ENCODE measurements at regions not wholly inside any gene's neighbourhood (a gene's known extent, or its start where the extent isn't known, plus 50 kb on each side); places are given as distances from the start of the nearest gene placed in this dataset.

- DNase-seq: no peak
Measured at GRCh38 chr18:30514059-30514458, 528.5 kb downstream of the DSC3 start.

DNA sequence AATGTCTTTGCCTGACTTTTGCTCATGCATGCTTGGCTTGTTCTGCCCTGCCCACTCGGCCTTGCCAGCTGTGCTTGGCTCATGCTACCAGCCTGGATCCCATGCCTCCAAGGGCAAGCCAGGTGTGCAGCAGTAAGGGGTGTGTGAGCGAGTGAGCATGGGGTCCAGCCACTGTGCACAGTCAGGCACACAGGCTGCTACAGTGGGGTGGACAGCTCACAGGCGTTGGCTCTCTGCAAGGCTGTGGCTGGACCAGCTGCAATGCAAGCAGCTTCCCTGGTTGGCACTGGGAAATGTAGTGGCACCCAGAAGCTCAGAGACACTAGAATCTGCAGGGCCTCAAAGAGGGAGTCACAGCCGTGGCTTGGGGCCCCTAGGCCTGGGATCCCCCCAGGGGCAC lies 529.7 kb downstream of the DSC3 start:
- DNase-seq: no peak

- DNase-seq: no peak
Measured at GRCh38 chr18:30510882-30511281, 531.7 kb downstream of the DSC3 start.

GRCh38 chr18:30501594-30501993 lies 540.9 kb downstream of the DSC3 start:
- DNase-seq: no peak

DNA sequence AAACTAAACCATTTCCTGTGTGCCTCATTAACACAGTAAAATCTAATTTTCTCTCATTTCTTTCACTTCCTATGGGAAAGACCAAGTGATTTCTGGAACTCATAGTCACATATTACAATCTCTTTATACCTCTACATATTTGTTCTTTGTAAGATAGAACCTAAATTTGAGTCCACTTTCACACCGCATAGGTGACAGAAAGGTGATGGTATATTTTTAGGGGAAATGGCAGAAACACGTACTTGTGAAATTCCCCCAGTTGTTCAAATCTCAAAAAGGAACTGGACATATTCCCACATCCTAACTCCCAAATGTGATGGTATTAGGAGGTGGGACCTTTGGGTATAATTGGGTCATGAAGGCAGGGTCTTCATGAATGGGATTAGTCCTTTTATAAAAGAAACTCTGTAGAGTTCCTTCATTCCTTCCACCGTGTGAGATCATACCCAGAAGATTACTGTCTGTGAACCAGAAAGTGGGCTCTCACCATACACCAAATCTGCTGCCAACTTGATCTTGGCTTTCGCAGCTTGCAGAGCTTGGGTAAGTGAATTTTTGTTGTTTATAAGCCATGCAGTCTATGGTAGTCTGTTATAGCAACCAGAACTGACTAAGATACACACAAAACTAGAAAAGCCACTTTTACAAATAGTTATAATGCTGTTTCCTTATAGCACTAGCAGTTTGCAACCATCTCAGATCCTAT lies 542.1 kb downstream of the DSC3 start:
- no peak for DNase-seq

GRCh38 chr18:30499721-30500120 lies 542.8 kb downstream of the DSC3 start:
- no peak for DNase-seq

GRCh38 chr18:30492552-30493129 lies 549.9 kb downstream of the DSC3 start:
- DNase-seq: no peak

- DNase-seq: no peak
Measured at GRCh38 chr18:30491815-30492551, 550.6 kb downstream of the DSC3 start.

GRCh38 chr18:30489890-30490643 lies 552.5 kb downstream of the DSC3 start:
- DNase-seq: no peak

DNA sequence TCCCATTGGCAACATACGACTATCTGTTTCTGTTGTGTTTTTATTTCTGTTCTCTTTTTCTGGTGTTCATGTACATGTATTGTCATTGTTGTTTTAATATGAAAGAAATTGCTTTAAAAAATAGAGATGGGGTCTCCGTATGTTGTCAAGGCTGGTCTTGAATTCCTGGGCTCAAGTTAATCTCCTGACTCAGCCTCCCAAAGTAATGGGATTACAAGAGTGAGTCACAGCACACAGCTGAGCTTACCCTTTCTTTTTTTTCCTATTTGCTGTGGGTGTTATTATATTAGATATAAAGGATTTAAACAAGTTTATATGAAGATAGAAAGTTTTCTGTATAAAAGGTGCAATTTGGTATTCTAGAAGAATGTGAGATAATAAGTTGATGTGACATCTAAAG lies 554.6 kb downstream of the DSC3 start:
- DNase-seq: no peak

DNA sequence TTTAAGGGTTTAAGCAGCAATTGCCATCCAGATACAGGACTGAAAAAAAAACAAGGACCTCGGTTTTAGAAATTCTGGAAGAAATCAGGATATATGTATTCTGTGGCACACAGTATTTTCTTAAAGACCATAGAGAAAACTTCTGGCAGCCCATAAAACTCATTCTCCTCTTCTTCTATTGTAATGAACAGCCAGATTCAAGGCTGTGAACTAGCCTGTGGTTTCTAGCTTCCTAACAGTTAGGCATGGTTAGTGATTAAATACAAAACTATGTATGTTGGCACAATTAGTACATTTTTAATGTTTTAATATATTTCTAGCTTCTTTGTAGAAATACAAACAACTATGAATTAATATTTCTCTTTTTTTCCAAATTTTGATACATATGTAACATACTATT lies 555.7 kb downstream of the DSC3 start:
- no peak for DNase-seq

GRCh38 chr18:30485078-30485477 lies 557.5 kb downstream of the DSC3 start:
- no peak for DNase-seq

DNA sequence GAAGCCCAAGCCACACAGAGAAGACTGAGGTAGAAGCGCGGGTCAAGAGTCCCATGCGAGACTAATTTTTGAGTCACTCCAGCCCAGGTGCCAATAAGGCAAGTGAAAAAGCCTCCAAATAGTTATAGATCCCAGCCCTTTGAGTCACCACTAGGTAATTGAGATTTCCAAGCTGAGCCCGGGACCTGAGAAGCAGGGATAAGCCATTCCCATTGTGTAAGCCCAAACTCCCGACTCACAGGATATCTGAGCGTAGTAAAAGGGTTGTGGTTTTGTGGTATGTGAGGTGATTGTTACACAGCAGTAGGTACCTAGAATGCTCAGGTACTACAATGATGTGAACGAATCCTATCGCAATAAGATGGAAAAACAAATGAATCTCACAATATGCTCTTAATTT lies 560.7 kb downstream of the DSC3 start:
- no peak for DNase-seq

- DNase-seq: no peak
Measured at GRCh38 chr18:30469091-30469490, 573.5 kb downstream of the DSC3 start.

DNA sequence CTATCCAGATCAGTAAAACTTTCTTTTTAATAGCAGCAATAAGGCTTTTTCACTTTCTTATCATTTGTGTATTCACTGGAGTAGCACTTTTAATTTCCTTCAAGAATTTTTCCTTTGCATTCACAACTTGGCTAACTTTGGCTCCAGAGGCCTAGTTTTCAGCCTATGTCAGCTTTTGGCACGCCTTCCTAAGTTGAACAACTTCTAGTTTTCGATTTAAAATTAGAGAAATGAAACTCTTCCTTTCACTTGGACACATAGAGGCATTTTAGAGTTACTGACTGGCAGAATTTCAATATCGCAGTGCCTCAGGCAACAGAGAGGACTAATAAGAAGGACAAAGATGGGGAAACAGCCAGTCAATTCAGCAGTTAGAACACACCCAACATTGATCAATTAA lies 577.4 kb downstream of the DSC3 start:
- DNase-seq: no peak

DNA sequence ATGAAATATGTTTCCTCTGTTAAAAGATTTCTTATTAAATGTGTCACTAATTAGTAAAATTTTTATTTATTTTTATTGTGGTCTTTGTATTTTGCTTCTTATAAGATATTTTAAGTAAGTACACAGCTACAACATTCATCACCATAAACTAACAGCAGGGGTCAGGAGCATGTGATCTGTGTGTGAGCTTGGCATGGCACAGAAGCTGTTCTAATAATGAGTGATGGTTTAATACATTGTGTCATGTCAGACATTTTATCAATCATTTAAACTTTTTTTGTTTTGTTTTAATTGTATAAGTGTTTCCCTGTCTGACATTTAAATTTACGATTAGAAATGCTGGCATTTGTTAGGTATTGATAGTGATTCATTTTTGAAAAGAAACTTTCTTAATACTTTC lies 585.4 kb downstream of the DSC3 start:
- DNase-seq: no peak

- no peak for DNase-seq
Measured at GRCh38 chr18:30455741-30456140, 586.8 kb downstream of the DSC3 start.

- DNase-seq: no peak
Measured at GRCh38 chr18:30454920-30455319, 587.6 kb downstream of the DSC3 start.

- DNase-seq: no peak
Measured at GRCh38 chr18:30451981-30452380, 590.6 kb downstream of the DSC3 start.

DNA sequence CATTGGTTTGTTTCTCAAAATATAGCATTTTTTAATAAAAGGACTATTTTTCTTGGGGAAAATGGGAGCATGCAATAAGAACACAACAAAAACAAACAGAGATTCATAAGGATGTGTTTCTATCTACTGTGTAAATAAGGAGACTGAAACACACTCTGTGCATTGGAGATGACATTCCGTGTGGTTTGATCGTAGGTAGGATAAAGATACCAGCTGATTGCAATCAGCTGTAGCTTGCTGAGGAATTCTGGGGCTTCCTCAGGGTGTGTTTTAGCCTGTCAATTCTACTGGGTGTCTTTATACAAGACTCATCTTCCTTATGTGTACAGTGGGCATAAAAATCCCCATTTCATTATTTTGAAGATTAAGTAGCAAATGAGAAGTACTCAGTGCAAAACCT lies 591.6 kb downstream of the DSC3 start:
- no peak for DNase-seq

GRCh38 chr18:30446605-30447004 lies 595.9 kb downstream of the DSC3 start:
- no peak for DNase-seq

- no peak for DNase-seq
Measured at GRCh38 chr18:30444544-30444943, 598.0 kb downstream of the DSC3 start.

DNA sequence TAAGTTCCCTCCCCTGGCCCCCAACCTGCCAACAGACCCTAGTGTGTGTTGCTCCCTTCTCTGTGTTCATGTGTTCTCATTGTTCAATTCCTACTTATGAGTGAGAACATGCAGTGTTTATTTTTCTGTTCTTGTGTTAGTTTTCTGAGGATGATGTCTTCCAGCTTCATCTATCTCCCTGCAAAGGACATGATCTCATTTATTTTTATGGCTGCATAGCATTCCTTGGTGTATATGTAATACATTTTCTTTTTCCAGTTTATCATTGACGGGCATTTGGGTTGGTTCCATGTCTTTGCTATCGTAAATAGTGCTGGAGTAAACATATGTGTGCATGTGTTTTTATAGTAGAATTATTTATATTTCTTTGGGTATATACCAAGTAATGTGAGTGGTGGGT lies 602.2 kb downstream of the DSC3 start:
- no peak for DNase-seq

- no peak for DNase-seq
Measured at GRCh38 chr18:30439174-30439573, 603.4 kb downstream of the DSC3 start.

Data from suppressor macrophage treated with lipopolysaccharide for 1 hour (primary cell).